ENCODE measurements at regions not wholly inside any gene's neighbourhood (a gene's known extent, or its start where the extent isn't known, plus 50 kb on each side); places are given as distances from the start of the nearest gene placed in this dataset.
"Not testable (repeated sequence)": the region's sequence is repeated elsewhere in the genome, so short reads cannot be mapped to it uniquely, and the experiment has no call there.

DNA sequence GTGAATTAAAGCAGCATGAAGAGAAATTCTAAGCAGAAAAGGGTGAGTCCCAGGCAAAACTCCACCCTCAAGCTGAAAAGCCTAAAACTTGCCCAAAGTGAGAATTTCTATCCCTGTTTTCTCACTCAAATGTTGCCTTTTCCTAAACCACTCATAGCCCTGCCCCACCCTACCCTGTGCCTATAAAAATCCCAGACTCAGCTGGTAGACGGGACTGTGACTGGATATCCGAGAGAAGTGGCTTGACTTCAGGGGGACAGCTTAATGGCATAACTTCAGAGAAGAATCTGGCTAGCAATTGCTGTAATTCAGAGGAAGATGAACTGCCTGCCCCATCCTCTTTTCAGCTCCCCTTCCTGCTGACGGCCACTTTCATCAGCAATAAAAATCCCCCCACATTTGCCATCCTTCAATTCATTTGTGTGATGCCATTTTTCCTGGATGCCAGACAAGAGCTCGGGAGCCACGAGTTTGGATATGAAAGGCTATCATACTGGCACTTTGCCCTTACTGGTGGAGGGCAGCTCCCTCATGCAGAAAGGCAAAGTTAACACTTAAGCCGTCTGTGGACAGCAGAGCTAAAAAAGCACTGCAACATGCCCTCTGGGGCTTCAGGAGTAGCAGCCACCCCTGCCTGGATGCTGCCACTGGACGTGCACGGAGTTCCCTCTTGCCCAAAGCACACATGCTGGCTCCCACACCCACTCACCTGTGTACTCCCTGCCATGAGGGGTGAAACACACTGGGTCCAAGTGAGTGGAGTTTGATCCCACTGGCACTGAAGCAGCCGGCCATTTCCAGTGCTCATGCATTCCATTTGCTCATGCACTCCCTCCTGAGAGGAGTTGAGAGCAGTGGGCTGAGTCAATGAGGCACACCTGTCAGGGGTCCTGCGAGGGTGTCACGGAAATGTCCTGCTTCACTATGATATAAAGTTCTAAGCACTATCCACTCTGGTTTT lies 670.6 kb downstream of the PLOD2 start:
- no peak for DNase-seq

DNA sequence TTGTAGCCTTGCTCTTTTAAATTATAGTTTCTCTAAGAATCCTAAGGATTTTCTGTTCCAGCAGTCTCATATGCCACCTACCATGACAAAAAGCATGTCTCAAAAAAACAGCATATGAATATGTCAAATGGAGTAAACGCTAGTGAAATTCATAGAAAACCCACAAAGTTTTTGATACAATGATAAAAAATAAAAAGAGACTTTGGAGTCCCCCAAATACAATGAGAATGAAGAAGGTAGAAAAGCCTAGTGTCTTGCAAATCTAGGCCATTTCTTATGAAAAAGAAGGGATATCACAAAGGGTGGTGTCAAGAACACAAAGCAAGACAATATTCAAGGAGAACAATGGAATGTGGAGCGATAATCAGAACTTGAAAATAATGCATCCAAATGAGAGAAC lies 668.5 kb downstream of the PLOD2 start:
- no peak for DNase-seq

DNA sequence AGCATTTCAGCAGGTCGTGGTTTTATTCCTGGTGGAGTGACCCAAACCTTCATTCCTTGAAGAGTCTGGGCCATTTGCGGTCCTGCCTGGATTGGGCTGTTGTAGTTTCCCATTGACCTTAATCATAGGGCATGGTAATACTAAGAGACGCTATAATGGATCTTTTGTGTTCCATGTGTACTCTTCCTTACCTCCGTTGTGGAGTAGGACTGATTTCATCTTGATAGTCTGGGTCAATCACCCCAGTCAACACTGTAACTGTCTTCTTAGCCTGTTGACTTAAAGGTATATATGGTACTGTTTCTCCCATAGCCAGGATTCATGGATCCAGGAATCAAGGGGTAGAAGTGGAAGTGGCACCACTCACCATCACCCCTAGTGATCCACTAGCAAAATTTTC lies 643.6 kb downstream of the PLOD2 start:
- not testable (repeated sequence) for DNase-seq

DNA sequence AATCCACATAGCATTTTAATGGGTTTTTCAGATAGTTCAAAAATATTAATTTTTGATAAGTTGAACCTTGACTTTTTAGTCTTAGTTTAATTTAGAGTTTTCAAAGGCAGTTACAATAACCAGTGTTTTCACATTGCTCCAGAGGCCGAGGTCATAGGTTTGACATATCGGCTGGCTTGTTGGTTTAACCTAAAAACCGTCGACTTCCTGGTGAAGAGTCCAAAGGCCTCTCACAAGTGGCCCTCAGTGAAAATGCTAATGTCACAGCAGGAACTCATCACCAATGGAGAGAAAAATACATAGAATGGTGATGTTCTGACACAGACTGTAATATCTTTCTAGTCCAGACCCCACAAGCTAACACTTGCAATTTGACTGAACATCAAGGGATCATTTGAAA lies 642.3 kb downstream of the PLOD2 start:
- DNase-seq = no peak

DNA sequence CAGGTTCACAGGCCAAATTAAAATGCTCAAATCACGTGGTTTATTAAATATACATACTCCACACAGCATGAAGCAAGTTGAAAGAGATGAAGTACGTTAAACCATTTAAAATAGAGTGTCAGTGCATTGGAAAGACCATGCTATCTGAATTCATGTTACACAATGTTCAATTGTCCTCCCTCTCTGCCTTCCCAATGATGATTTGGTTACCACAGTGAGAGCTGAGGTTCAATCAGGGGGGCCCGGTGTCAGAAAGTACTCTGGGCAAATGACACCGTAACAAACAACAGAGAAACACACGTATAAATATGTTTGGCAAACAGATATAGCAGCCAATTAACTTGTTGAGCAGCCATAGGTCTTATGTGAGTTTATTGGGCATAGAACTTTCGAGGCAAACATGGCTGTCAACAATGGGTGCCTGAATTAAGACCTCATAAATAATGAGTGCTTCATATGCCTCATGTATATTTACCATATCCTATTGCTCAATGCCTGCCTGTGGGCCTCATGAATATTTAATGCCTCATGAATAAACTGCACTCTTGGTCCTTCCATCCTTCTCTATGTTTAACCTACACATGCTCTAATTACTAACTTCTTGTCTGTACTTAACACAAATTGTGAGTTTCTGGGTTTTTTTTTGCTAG lies 641.5 kb downstream of the PLOD2 start:
- DNase-seq = no peak

DNA sequence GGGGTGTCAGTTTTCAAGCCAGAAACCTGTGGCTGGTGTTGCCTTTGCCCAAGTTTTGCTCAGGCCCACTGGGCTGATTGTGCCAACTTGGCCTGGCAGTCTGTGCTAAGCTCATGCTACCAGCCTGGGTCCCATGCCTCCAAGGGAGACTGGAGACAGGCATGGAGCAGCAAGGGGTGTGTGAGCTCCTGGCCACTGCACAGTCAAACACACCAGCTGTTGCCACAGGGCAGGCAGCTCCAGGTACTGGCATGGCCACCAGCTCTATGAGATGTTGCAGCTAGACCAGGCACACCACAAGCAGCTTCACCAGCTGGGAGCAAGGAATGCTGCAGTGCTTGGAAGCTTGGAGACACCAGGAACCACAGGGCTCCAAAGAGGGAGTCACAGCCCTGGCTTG lies 638.8 kb downstream of the PLOD2 start:
- no peak for DNase-seq

DNA sequence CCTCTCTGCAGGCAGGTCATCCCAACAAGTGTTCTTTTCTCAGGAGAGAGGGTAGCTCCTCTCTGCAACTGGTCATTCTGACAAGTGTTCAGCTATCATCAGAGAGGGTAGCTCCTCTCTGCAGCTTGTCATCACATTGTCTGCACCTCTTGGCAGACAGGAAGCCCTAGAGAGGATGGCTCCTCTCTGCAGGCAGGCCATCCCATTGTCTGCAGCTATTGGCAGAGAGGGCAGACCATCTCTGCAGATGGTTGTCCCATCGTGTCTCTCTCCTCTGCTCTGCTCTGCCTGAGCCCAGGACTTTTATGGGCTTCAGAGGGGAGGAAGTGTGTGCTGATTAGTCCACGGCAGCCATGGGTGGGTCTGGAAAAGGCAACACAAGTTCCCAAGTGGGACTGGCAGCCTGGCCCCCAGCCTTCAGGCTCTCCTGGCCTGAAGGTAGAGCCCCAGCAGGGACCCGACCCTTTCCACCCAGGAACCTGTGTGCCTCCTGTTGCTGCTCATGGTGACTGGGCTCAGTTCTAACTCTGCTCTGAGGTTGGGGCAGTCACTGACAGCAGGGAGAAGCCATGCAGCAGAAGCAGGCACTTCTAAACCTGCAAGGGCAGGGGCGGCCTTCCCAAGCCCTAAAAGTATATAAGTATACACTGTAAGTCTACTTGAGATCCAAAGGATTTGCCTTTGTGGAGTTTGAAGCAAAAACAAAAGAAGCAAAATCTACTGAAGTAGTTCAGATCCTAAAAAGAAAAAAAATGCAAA lies 637.9 kb downstream of the PLOD2 start:
- no peak for DNase-seq

DNA sequence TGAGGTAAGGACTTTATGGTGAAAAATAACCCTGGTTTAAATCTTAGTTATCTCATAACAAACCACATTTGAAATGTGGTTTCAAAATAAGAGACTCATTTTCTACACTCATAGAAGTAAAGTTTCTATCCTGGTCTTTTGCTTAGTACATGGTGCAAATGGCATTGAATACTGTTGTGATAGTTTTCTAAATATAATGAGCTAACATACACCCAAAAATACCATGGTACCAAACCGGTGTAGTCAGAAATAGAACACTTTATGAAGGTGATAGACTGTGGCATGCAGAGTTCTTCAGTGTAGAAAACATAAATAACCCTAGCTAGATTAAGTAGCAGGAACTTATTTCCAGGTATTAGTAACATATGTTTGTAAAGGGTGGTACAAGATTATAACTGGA lies 629.4 kb downstream of the PLOD2 start:
- DNase-seq = no peak

DNA sequence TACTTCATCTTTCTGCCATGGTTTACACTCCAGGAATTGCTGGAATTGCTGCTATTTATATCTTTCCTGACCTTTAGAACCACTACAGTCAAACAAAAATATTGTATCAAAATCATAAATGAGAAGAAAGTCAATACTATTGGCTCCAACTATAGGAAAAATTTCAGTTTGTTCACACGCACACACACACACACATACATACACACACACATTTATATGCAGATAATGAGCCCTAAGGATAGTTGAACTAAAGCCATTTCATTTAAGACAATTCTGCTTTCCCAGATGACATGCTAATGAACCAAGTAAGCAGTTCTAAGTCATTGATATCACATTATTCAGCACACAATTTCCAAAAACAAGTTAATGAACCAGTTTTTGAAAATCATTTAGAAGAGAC lies 627.3 kb downstream of the PLOD2 start:
- no peak for DNase-seq

DNA sequence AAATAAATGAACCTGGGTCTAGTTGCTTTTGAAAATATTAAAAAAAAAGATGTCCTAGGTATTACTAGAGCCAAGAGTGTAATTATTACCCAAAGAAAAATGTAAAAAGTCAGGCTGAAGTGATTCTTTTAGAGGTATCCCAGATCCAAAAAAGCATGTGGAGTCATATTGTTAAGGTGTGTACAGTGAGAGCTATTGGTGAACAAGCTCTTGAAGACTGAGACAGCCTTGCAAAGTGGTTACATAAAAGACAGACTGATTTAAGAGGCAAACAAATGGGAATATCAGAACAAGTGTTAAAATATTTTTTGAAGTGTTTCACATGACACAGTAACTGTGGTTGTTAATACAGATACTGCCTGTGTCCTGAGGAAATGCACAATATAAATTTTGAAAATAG lies 624.5 kb downstream of the PLOD2 start:
- no peak for DNase-seq

DNA sequence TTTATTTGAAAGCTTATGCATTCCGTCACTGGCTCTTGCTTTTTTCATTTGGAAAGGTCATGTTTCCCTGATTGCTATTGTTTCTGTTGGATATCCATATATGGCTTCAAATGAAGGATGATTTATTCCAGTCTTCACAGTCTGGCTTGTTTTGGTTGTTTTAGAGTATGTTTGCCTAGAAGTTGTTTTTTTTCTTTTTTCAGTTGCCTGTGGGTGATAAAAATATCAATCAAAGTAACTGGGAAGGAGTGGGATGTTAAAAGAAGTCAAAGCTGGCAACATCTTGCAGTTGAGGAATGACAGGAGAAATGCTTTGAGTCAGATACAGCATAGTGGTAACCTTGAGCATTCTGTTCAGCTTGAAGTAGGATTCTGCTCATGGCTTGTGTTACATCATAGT lies 610.5 kb downstream of the PLOD2 start:
- no peak for DNase-seq

DNA sequence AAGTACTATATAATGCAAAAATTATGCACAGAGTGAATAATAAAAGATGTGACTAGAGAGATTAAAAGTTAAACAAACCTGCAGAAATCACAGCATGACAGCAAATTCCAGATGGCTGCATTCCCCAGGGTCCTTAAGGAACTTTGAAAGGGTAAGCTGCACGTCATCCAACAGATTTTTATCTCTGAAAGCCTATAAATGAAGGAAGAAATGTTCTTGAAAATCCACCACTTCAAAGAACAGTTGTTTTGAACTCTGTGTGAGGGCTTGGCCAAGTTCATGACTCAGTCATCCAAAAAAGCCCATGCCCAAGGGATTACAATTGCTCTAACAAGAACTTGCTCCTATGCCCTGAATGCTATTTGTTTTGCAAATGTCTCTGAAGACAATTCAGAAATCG lies 603.6 kb downstream of the PLOD2 start:
- no peak for DNase-seq

DNA sequence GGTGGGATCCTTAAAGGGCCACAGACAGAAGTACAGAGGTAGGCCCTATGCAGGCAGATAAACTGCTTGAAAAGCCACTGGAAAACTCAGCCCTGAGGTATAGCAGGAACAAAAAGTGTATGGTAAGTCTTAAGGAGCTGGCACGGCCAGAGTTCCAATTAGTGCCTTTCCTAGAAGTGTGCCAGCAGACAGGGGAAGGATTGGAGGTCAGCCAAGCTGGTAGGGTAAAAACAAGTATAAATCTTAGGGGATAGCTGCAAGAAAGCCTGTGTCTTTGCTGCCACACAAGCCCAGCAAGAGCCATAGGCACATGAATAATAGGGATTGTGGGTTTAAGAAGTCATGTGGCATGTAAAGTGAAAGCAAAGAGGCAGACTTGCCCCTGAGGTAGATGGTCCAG lies 582.5 kb downstream of the PLOD2 start:
- no peak for DNase-seq

DNA sequence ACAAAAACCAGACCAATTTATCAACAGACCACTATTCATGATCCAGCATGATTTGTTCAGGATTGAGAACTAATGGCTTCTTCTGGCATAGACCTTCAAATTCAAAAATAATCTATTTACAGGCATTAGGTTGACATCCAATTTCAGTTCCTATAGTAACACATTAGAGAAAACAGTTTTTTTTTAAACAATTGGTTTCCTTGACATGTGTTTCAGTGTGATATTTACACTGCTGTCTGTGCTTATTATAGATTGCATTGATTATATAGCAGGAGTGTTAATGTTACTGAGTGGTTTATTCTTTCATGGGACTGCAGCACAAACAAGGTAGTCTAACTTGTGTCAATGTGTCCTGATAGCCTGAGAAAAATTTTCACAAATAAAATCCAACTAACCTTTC lies 579.3 kb downstream of the PLOD2 start:
- no peak for DNase-seq

DNA sequence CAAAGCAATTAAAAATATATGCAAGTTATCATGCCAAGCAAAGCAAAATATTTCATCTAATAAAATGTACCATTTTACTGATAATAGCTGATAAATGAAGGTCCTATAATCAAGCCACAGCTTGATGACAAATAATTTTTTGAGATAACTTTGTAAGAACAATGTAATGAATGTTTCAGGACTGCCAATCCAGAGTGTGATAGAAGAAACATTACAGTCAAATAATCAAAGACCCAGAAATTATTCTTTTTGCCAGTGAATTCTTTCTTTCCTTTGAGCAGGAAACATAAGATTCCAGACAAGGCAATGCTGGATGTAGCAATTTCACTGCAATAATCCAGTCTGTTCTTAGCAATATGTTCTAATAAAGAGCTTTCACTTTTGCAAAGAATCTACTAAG lies 556.1 kb downstream of the PLOD2 start:
- DNase-seq = no peak

DNA sequence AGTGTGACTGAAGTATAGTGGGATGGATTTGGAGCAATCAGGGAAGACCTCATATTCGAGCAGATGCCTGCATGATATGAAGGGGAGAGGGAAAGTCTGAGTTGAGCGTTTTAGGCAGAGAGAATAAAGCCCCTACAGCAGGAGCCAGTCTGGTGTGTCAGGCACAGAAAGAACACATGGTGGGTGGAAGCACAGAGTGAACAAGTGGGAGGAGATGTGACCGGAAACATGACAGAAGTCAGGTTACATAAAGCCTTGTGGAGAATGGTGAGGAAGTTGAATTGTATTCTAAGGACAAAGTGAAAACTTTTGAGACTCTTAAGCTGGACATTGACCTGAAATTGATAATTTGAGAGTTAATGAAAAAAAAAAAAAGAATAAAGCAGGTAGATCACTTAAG lies 541.0 kb downstream of the PLOD2 start:
- no peak for DNase-seq

DNA sequence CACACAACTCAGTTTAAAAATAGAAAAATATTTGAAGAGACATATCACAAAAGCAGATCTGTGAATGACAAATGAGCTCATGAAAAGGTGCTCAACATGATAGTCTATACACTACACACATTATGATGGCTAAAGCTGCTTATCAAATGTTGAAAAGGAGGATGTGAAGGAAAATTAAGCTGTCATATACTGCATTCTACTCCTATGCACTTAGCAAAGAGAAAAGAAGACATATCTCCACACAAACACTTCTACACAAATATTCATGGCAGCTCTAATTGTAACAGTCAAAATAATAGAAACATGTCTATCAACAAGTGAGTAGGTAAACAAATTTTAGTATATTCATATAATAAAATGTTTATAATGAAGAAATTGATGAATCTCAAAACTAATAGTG lies 540.5 kb downstream of the PLOD2 start:
- DNase-seq = no peak

DNA sequence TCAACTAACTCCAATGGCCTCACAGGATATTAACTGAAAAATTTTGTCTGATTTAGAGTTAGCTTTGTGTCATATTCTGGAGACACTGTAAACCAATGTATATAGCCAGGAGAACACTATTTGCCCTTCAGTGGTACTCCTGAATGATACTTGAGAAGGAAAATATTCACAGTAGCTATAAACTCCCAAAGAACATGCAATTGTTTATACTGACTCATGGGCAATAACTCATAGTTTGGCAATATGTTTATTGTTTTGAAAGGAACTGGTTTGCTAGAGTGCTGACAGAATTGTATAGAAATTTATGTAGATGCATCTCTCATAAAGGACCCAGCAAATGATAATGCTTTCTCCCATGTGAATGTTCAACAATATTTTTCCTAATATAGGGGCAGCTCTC lies 537.6 kb downstream of the PLOD2 start:
- DNase-seq = no peak

DNA sequence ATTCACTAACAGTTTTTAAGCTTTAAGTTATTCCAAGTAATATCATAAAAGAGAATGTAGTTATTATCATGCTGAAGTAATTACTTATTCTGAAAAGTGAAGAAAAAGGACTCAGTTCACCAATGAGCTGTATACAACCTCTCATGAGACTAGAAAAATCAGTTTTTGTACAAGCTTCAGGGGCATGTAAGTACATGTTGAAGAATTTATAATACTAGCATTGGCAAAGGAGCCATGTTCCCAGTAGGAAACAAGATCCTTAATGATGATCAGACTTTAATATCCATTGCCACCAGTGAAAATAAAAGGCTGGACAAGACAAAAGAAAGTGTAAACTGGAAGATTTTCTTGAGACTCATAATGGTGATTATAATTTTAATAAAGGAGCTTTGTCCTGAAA lies 532.8 kb downstream of the PLOD2 start:
- DNase-seq = no peak

DNA sequence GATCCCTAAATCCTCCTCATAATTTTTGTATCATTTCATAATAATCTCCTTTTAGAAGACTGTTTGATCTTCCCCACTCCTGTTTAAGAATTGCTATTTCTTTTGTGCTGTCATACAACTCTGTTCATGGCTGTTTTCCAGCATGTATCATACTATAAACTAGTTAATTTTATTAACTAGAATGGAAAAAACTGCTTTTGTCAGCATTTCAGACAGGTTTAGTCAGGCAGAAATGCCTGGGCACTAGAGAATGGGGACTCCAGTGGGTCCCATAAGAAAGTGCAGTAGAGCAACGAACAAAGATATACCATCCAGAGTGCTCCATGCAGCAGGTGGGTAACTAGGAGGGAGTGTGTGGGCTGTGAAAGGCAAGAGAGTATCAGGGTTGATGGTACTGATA lies 523.9 kb downstream of the PLOD2 start:
- no peak for DNase-seq

DNA sequence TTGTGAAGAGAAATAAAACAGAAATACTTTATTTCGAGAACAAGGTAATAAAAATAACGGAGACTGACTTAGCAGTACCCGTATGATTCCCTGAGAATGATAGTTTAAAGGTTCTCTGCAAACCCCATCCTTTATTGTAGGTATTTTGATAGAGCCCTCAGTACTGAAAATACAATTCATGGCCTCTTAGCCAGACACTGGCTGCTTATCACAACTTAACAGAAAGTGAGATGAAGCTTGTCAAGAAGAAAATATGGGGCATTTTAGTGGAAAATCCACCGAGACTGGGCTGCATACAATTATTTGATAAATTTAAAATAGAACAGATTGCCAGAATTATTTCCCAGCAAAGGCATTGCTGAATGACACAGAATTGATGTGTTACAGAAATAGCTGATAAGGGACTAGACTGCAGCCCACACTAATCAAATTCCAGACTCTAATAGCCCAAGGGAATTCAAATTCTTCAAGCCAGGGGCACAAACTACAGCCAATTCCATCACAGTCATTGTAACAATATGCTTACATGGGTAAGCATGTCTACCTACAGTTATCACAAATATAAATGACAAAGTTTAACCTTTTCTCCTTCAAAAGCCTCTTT lies 521.9 kb downstream of the PLOD2 start:
- DNase-seq = no peak

DNA sequence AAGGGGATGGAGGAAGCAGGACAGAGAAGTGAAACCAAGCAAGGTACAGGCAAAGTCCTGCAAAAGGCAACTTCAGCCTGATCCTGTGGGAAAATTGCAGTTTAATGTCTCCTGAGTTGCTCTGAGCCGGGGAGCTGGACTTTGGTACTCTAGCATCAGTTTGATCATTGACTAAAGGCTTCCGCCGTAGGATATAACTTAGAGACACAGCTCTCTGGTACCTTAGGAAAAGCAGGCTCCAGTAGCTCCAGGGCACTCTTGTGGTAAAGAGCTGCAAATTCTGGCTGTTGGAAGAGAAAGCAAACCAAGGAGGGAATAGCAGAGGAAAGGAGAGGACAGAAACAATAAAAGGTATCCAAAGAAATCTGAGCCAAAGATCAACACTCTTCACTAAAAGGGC lies 521.1 kb downstream of the PLOD2 start:
- DNase-seq = no peak

DNA sequence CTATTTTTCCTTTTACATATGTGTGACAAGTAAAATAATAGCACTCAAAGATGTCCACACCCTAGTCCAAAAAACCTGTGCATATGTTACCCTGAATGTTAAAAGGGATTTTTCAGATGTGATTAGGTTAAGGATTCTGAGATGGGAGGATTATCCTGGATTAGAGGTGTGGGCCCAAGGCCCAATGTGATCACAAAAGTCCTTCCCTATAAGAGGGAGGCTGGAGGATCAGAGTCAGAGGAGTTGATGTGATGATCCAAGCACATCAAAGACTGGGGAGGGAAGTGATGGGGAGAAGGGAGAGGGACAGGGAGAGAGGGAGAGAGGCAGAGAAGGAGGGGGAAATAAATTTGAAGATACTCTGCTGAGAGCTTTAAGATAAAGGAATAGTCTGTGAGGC lies 512.6 kb downstream of the PLOD2 start:
- DNase-seq = no peak

Data from hematopoietic multipotent progenitor cell treated with erythropoietin and hydrocortisone succinate and interleukin-3 and kit ligand, for 4 days (in vitro differentiated cells).